ENCODE measurements at regions not wholly inside any gene's neighbourhood (a gene's known extent, or its start where the extent isn't known, plus 50 kb on each side); places are given as distances from the start of the nearest gene placed in this dataset.

GRCh38 chr3:106257172-106257571 is 388.4 kb upstream of the CBLB start:
- Histone ChIP-seq H3K27ac (replicated peaks) (no peak overlapping the region), H3K4me3 (replicated peaks; ENCODE audit: insufficient read depth, low read length) (no peak overlapping the region), H3K27me3 (ENCODE audit: insufficient read depth, poor library complexity, severe bottlenecking) (no peaks in the 10 kb centered on the region)
- DNase-seq (ENCODE audit: low read depth in 1 of 2, low spot score in 1 of 2): no peak
- TF ChIP-seq REST (IDR thresholded peaks at IDR 0.05; ENCODE audit: insufficient replicate concordance, low read depth): no peak
- no peak for TF ChIP-seq POLR2AphosphoS5 (IDR thresholded peaks at IDR 0.05; ENCODE audit: low read depth)
- no peak for TF ChIP-seq SPI1 (IDR thresholded peaks at IDR 0.05; ENCODE audit: borderline replicate concordance, low read depth)
- TF ChIP-seq GABPA (IDR thresholded peaks at IDR 0.05; ENCODE audit: low read depth): no peak

- TF ChIP-seq GABPA (IDR thresholded peaks at IDR 0.05; ENCODE audit: low read depth) (no peak), SPI1 (IDR thresholded peaks at IDR 0.05; ENCODE audit: borderline replicate concordance, low read depth) (no peak), CTCF (IDR thresholded peaks at IDR 0.05; ENCODE audit: insufficient read depth, low read length) (no peak), REST (IDR thresholded peaks at IDR 0.05; ENCODE audit: insufficient replicate concordance, low read depth) (no peak), POLR2AphosphoS5 (IDR thresholded peaks at IDR 0.05; ENCODE audit: low read depth) (no peak)
- no peak overlapping the region for H3K4me3 ChIP-seq (replicated peaks; ENCODE audit: insufficient read depth, low read length)
- no peak overlapping the region for H3K27ac ChIP-seq (replicated peaks)
- H3K27me3 ChIP-seq (ENCODE audit: insufficient read depth, poor library complexity, severe bottlenecking): no peaks in the 10 kb centered on the region
- DNase-seq (ENCODE audit: low read depth in 1 of 2, low spot score in 1 of 2): no peak
Observed at GRCh38 chr3:106261396-106261795, 392.6 kb upstream of the CBLB start.

GRCh38 chr3:106261915-106262683 is 393.3 kb upstream of the CBLB start:
- Histone ChIP-seq H3K4me3 (replicated peaks; ENCODE audit: insufficient read depth, low read length) (no peak overlapping the region), H3K27ac (replicated peaks) (no peak overlapping the region), H3K27me3 (ENCODE audit: insufficient read depth, poor library complexity, severe bottlenecking) (no peaks in the 10 kb centered on the region)
- no peak for DNase-seq (ENCODE audit: low read depth in 1 of 2, low spot score in 1 of 2)
- TF ChIP-seq POLR2AphosphoS5 (IDR thresholded peaks at IDR 0.05; ENCODE audit: low read depth) (no peak), CTCF (IDR thresholded peaks at IDR 0.05; ENCODE audit: insufficient read depth, low read length) (no peak), REST (IDR thresholded peaks at IDR 0.05; ENCODE audit: insufficient replicate concordance, low read depth) (no peak), GABPA (IDR thresholded peaks at IDR 0.05; ENCODE audit: low read depth) (no peak), SPI1 (IDR thresholded peaks at IDR 0.05; ENCODE audit: borderline replicate concordance, low read depth) (no peak)

All from HL-60 (cell line).